ENCODE measurements at regions not wholly inside any gene's neighbourhood (a gene's known extent, or its start where the extent isn't known, plus 50 kb on each side); places are given as distances from the start of the nearest gene placed in this dataset.

- Mint-ChIP-seq H3K36me3 (ENCODE audit: low read depth) (no peaks in the 10 kb centered on the region), H3K27me3 (ENCODE audit: low read depth) (no peaks in the 10 kb centered on the region), H3K9me3 (peaks cover 11% of the 10 kb centered on the region), H3K4me3 (no peak overlapping the region), H3K27ac (ENCODE audit: unreplicated experiment) (no peak overlapping the region), H3K4me1 (no peaks in the 10 kb centered on the region)
- TF ChIP-seq CTCF (conservative IDR thresholded peaks at IDR 0.05) = no peak
- DNase-seq (ENCODE audit: low read depth, low spot score) = no peak
Measured at GRCh38 chr13:89227356-89227755, 1556.2 kb downstream of the SLITRK5 start.

GRCh38 chr13:89238496-89238895 lies 1567.3 kb downstream of the SLITRK5 start:
- no peaks in the 10 kb centered on the region for H3K9me3 Mint-ChIP-seq

GRCh38 chr13:89239361-89240127 lies 1568.4 kb downstream of the SLITRK5 start:
- H3K27me3 Mint-ChIP-seq (ENCODE audit: low read depth) = no peaks in the 10 kb centered on the region
- no peak overlapping the region for H3K27ac Mint-ChIP-seq (ENCODE audit: unreplicated experiment)
- no peaks in the 10 kb centered on the region for H3K9me3 Mint-ChIP-seq
- DNase-seq (ENCODE audit: low read depth, low spot score) = no peak
- H3K4me1 Mint-ChIP-seq = no peaks in the 10 kb centered on the region
- H3K36me3 Mint-ChIP-seq (ENCODE audit: low read depth) = no peaks in the 10 kb centered on the region
- no peak for TF ChIP-seq CTCF (conservative IDR thresholded peaks at IDR 0.05)
- no peak overlapping the region for H3K4me3 Mint-ChIP-seq

More at GRCh38 chr13:89238496-89238895, 1567.3 kb downstream of the SLITRK5 start:
- H3K4me3 Mint-ChIP-seq = no peak overlapping the region
- H3K27ac Mint-ChIP-seq (ENCODE audit: unreplicated experiment) = no peak overlapping the region
- H3K36me3 Mint-ChIP-seq (ENCODE audit: low read depth) = no peaks in the 10 kb centered on the region
- no peaks in the 10 kb centered on the region for H3K4me1 Mint-ChIP-seq
- no peak for DNase-seq (ENCODE audit: low read depth, low spot score)
- no peak for TF ChIP-seq CTCF (conservative IDR thresholded peaks at IDR 0.05)
- H3K27me3 Mint-ChIP-seq (ENCODE audit: low read depth) = no peaks in the 10 kb centered on the region

- Mint-ChIP-seq H3K36me3 (ENCODE audit: low read depth) (no peaks in the 10 kb centered on the region), H3K9me3 (peaks cover 5% of the 10 kb centered on the region), H3K27ac (ENCODE audit: unreplicated experiment) (no peak overlapping the region), H3K4me1 (no peaks in the 10 kb centered on the region), H3K27me3 (ENCODE audit: low read depth) (no peaks in the 10 kb centered on the region), H3K4me3 (no peak overlapping the region)
- no peak for DNase-seq (ENCODE audit: low read depth, low spot score)
- TF ChIP-seq CTCF (conservative IDR thresholded peaks at IDR 0.05) = no peak
Measured at GRCh38 chr13:89255844-89256406, 1584.8 kb downstream of the SLITRK5 start.

- DNase-seq (ENCODE audit: low read depth, low spot score) = no peak
- no peaks in the 10 kb centered on the region for H3K4me1 Mint-ChIP-seq
- H3K27ac Mint-ChIP-seq (ENCODE audit: unreplicated experiment) = no peak overlapping the region
- no peak overlapping the region for H3K4me3 Mint-ChIP-seq
- H3K36me3 Mint-ChIP-seq (ENCODE audit: low read depth) = no peaks in the 10 kb centered on the region
- no peak for TF ChIP-seq CTCF (conservative IDR thresholded peaks at IDR 0.05)
- no peaks in the 10 kb centered on the region for H3K9me3 Mint-ChIP-seq
- H3K27me3 Mint-ChIP-seq (ENCODE audit: low read depth) = no peaks in the 10 kb centered on the region
Measured at GRCh38 chr13:89267734-89268133, 1596.6 kb downstream of the SLITRK5 start.
